ENCODE measurements at regions not wholly inside any gene's neighbourhood (a gene's known extent, or its start where the extent isn't known, plus 50 kb on each side); places are given as distances from the start of the nearest gene placed in this dataset.

DNA sequence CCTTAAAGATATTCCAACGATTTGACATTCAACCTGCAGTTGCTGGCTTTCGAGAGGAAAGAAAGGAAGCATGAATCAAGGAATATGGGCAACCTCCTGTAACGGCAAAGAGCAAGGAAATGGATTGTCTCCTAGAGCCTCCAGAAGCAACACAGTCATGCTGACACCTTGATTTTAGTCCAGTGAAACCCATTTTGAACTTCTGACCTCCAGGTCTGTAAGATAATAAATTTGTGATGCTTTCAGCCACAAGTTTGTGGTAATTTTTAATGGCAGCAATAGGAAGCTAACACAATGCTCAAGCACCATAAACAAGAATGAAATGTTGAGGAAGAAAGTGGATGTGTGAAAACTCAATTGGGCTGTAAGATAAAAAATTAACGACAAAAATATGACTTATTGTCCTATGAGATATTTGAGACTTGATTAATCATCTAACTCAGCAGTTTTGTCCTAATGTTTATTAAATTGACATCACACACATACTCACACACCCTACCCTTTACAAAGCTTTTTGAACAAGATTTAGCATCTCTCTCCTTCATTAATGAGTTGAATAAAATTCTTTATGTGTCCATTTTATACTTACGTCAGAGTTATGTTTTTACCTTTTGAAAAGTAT lies 857.2 kb upstream of the INTU start:
- Histone ChIP-seq H3K9me3 (replicated peaks; ENCODE audit: control insufficient read depth, insufficient read depth, low read length) (no peaks in the 10 kb centered on the region), H3K9ac (replicated peaks; ENCODE audit: extremely low read depth, insufficient read depth, low read length) (no peak overlapping the region), H3K27ac (ENCODE audit: insufficient read depth, low read depth, low read length) (no peak overlapping the region), H3K4me3 (replicated peaks in 1 of 3; ENCODE audit: insufficient read depth in 1 of 3, low read depth in 1 of 3, low read length in 3 of 3) (no peak overlapping the region), H3K4me1 (ENCODE audit: control insufficient read depth, extremely low read depth, insufficient read depth, low read length) (peaks cover 18% of the 10 kb centered on the region), H2AFZ (ENCODE audit: low read depth, low read length) (peak overlapping the region; percentile 26), H3K36me3 (ENCODE audit: control insufficient read depth in 2 of 2, extremely low read depth in 1 of 2, insufficient read depth in 2 of 2, low read length in 2 of 2) (no peaks in the 10 kb centered on the region), H3K27me3 (ENCODE audit: control insufficient read depth in 2 of 2, insufficient read depth in 2 of 2, low read length in 2 of 2) (no peaks in the 10 kb centered on the region), H3K4me2 (ENCODE audit: insufficient read depth, low read length) (no peak overlapping the region), H3K79me2 (ENCODE audit: control insufficient read depth, insufficient read depth, low read length) (no peaks in the 10 kb centered on the region), H4K20me1 (replicated peaks; ENCODE audit: control insufficient read depth, extremely low read depth, insufficient read depth, low read length) (no peaks in the 10 kb centered on the region), H3K9me1 (replicated peaks; ENCODE audit: control insufficient read depth, extremely low read depth, insufficient read depth, low read length) (no peaks in the 10 kb centered on the region)
- BruUV-seq (replicated peaks) = no TSS peak
- ChIA-PET POLR2A (no interaction called here), CTCF (no interaction called here)
- intact Hi-C loops (cut with micrococcal nuclease) (loop anchor here (5.0 kb wide), 1 partner anchor 1458 kb away; no protein-coding TSS in a partner anchor), dilution Hi-C loops (cut with MboI; ENCODE audit: extremely low pct_ligation_motif_present, low sequenced_read_pairs) (no loop called here)
- DNase-seq (ENCODE audit: low read depth, low spot score) (no peak), FAIRE-seq (peak; percentile 18)
- no peak for TF ChIP-seq POLR2A (IDR thresholded peaks at IDR 0.05; ENCODE audit: low read depth, low read length)
- TF ChIP-seq GATA2 (IDR thresholded peaks at IDR 0.05; ENCODE audit: insufficient read depth, insufficient read length, low read depth, low read length) = no peak
- no peak for TF ChIP-seq POLR2AphosphoS5 (IDR thresholded peaks at IDR 0.05; ENCODE audit: insufficient read depth, low read depth, low read length)
- TF ChIP-seq, protein P1, sequence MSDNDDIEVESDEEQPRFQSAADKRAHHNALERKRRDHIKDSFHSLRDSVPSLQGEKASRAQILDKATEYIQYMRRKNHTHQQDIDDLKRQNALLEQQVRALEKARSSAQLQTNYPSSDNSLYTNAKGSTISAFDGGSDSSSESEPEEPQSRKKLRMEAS (IDR thresholded peaks at IDR 0.05; ENCODE audit: insufficient read depth, insufficient read length) = no peak
- TF ChIP-seq JUN (IDR thresholded peaks at IDR 0.05; ENCODE audit: borderline replicate concordance, insufficient read depth, insufficient read length, low read depth) = no peak
- TF ChIP-seq MYC (IDR thresholded peaks at IDR 0.05; ENCODE audit: low read depth, low read length) = no peak
- no peak for TF ChIP-seq FOS (IDR thresholded peaks at IDR 0.05; ENCODE audit: borderline replicate concordance, insufficient read depth, low read length)
- TF ChIP-seq EZH2 (IDR thresholded peaks at IDR 0.05; ENCODE audit: borderline replicate concordance, low read depth, low read length, severe bottlenecking) = no peak
- TF ChIP-seq, protein P2, sequence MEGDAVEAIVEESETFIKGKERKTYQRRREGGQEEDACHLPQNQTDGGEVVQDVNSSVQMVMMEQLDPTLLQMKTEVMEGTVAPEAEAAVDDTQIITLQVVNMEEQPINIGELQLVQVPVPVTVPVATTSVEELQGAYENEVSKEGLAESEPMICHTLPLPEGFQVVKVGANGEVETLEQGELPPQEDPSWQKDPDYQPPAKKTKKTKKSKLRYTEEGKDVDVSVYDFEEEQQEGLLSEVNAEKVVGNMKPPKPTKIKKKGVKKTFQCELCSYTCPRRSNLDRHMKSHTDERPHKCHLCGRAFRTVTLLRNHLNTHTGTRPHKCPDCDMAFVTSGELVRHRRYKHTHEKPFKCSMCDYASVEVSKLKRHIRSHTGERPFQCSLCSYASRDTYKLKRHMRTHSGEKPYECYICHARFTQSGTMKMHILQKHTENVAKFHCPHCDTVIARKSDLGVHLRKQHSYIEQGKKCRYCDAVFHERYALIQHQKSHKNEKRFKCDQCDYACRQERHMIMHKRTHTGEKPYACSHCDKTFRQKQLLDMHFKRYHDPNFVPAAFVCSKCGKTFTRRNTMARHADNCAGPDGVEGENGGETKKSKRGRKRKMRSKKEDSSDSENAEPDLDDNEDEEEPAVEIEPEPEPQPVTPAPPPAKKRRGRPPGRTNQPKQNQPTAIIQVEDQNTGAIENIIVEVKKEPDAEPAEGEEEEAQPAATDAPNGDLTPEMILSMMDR (IDR thresholded peaks at IDR 0.05; ENCODE audit: extremely low read depth in 1 of 2, insufficient read depth in 1 of 2, low read depth in 1 of 2, low read length in 2 of 2) = no peak
